ENCODE measurements at regions not wholly inside any gene's neighbourhood (a gene's known extent, or its start where the extent isn't known, plus 50 kb on each side); places are given as distances from the start of the nearest gene placed in this dataset.

DNA sequence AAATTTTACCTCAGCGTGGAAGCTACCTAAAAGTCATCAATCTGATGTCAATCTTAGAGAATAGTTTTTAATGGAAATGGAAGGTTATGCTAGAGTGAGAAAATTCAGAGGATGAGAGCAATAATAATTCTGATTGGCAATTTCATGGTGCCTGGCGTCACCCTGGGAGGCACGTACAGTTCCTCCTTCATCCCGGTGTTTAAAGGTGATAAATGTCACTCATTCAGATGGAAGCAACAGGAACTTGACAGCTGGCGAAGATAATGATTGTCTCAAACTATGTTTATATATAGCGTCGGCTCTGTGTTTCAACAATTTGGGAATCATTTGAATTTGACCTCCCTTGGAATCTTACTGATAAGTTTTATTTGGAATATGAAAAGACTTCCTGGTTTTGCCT is 108.4 kb downstream of the MED10 start:
- TF ChIP-seq ZNF660 (tag by site-specific recombination; IDR thresholded peaks at IDR 0.05) (no peak), BCL11A (tag by site-specific recombination; IDR thresholded peaks at IDR 0.05; ENCODE audit: low read depth) (no peak), ZNF555 (tag by site-specific recombination; conservative IDR thresholded peaks at IDR 0.05) (no peak), ZNF571 (tag by site-specific recombination; IDR thresholded peaks at IDR 0.05) (no peak), ZNF501 (tag by site-specific recombination; IDR thresholded peaks at IDR 0.05) (no peak)
- TF ChIP-seq, protein P1, sequence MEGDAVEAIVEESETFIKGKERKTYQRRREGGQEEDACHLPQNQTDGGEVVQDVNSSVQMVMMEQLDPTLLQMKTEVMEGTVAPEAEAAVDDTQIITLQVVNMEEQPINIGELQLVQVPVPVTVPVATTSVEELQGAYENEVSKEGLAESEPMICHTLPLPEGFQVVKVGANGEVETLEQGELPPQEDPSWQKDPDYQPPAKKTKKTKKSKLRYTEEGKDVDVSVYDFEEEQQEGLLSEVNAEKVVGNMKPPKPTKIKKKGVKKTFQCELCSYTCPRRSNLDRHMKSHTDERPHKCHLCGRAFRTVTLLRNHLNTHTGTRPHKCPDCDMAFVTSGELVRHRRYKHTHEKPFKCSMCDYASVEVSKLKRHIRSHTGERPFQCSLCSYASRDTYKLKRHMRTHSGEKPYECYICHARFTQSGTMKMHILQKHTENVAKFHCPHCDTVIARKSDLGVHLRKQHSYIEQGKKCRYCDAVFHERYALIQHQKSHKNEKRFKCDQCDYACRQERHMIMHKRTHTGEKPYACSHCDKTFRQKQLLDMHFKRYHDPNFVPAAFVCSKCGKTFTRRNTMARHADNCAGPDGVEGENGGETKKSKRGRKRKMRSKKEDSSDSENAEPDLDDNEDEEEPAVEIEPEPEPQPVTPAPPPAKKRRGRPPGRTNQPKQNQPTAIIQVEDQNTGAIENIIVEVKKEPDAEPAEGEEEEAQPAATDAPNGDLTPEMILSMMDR (tag by site-specific recombination; IDR thresholded peaks at IDR 0.05), result no peak
- TF ChIP-seq, protein P2, sequence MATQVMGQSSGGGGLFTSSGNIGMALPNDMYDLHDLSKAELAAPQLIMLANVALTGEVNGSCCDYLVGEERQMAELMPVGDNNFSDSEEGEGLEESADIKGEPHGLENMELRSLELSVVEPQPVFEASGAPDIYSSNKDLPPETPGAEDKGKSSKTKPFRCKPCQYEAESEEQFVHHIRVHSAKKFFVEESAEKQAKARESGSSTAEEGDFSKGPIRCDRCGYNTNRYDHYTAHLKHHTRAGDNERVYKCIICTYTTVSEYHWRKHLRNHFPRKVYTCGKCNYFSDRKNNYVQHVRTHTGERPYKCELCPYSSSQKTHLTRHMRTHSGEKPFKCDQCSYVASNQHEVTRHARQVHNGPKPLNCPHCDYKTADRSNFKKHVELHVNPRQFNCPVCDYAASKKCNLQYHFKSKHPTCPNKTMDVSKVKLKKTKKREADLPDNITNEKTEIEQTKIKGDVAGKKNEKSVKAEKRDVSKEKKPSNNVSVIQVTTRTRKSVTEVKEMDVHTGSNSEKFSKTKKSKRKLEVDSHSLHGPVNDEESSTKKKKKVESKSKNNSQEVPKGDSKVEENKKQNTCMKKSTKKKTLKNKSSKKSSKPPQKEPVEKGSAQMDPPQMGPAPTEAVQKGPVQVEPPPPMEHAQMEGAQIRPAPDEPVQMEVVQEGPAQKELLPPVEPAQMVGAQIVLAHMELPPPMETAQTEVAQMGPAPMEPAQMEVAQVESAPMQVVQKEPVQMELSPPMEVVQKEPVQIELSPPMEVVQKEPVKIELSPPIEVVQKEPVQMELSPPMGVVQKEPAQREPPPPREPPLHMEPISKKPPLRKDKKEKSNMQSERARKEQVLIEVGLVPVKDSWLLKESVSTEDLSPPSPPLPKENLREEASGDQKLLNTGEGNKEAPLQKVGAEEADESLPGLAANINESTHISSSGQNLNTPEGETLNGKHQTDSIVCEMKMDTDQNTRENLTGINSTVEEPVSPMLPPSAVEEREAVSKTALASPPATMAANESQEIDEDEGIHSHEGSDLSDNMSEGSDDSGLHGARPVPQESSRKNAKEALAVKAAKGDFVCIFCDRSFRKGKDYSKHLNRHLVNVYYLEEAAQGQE (tag by site-specific recombination; IDR thresholded peaks at IDR 0.05), result no peak
